WI38 (cell line): ENCODE measurements at regions not wholly inside any gene's neighbourhood (a gene's known extent, or its start where the extent isn't known, plus 50 kb on each side); places are given as distances from the start of the nearest gene placed in this dataset.

Experiments used
- H3K4me3 ChIP-seq: 2 replicates; pipeline ENCODE4 v1.5.1; 2011; ENCODE audit warnings: low read depth, mild to moderate bottlenecking, control low read depth, low read length
- TF ChIP-seq, protein P1 (sequence below): IDR thresholded peaks from 2 replicates; pipeline ENCODE4 v1.5.1; 2012; ENCODE audit warnings: low read depth, mild to moderate bottlenecking, control low read depth, low read length

DNA sequence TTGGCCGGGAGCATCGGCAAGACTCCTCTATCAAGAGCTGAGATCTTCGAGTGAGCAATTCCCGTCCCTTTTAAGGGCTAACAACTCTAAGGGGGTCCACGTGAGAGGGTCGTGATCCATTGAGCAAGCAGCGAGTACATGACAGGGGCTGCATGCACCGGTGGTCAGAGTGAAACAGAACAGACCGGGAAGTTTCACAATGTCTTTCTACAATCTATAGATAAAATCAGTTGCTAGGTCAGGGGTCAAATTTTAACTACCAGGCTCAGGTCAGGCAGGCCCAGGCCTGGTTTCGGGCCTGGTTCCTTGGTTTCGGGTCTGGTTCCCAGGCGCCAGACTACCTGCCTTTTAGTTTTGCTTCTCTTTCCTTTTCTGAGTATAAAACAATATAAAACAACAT is 160.1 kb downstream of the PTCHD1 start:
- H3K4me3 ChIP-seq: no peak overlapping the region
- TF ChIP-seq, protein P1, sequence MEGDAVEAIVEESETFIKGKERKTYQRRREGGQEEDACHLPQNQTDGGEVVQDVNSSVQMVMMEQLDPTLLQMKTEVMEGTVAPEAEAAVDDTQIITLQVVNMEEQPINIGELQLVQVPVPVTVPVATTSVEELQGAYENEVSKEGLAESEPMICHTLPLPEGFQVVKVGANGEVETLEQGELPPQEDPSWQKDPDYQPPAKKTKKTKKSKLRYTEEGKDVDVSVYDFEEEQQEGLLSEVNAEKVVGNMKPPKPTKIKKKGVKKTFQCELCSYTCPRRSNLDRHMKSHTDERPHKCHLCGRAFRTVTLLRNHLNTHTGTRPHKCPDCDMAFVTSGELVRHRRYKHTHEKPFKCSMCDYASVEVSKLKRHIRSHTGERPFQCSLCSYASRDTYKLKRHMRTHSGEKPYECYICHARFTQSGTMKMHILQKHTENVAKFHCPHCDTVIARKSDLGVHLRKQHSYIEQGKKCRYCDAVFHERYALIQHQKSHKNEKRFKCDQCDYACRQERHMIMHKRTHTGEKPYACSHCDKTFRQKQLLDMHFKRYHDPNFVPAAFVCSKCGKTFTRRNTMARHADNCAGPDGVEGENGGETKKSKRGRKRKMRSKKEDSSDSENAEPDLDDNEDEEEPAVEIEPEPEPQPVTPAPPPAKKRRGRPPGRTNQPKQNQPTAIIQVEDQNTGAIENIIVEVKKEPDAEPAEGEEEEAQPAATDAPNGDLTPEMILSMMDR: no peak

DNA sequence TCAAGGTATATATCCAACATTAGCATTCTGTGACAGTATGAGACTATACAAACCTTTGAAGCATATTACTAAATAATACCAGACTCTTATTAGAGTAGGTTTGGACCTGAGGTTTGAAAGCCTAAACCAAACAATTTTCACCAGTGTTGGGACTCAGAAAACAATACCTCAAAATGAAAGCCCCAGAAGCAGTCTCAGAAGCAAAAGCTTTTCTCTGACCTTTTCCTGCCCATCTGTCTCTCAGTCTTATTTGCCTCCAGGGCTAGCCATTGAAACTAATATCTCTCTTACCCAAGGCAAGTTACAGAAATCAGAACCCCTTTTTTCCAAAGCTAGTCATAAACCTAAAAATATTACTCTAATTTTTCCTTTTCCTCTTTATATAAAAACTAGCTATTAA is 163.3 kb downstream of the PTCHD1 start:
- TF ChIP-seq, protein P1: no peak
- no peak overlapping the region for H3K4me3 ChIP-seq

DNA sequence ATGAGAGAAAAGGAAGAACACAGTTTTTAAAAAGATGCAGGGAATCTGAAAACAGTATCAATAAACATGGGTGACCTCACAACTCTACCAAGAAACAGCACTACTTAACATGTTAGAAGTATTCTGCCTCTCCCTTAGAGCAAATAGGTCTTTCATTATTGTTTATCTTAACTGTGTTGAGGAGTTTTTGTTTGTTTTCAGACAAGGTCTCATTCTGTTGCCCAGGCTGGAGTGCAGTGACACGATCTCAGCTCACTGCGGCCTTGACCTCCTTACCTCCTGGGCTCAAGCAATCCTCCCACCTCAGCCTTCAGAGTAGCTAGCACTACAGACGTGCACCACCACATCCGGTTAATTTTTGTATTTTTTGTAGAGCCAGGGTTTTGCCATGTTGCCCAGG is 165.3 kb upstream of the PRDX4 start:
- TF ChIP-seq, protein P1: no peak
- no peak overlapping the region for H3K4me3 ChIP-seq

DNA sequence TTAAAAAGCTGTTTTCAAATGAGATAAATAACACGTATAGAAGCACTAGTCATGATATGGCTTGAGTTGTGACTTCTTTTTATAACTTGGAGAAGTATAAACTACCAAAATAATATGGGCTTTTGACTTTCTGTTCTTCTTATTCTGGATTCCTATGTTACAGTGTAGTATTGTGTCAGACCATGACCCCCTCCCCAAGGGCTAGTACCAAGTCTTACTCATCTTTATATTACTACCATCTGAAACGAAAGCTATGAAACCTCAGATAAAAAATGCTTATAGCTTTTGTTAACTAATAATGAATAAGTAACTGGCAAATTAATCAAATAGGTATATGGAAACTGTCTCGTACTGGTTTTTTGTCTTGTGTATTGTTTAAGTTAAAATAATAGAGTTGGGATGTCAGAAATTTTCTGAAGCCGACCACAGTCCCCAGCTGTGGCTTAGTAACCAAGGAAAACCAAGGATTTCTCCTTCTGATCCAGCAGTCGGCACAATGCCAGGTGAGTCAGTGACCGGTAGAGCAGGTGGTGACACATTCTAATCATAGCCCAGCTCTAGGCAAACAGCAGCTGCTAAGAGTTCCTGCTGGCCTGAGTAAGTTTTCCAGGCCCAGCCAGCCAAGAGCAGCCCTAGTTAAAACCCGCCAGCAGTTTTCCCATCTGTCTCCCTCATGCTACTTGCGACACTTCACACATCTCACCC is 163.3 kb upstream of the PRDX4 start:
- no peak overlapping the region for H3K4me3 ChIP-seq
- TF ChIP-seq, protein P1: no peak

DNA sequence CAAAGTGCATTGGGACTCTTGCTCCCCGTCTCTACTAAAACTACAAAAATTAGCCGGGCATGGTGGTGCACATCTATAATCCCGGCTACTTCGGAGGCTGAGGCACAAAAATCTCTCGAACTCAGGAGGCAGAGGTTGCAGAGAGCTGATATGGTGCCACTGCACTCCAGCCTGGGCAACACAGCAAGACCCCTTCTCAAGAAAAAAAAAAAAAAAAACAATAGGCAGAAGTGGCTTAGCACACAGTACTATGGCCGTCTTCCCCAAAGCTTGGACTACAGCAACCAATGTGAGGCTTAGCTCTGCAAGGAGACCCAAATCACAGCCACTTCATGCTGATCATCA is 162.8 kb upstream of the PRDX4 start:
- TF ChIP-seq, protein P1: no peak
- no peak overlapping the region for H3K4me3 ChIP-seq

DNA sequence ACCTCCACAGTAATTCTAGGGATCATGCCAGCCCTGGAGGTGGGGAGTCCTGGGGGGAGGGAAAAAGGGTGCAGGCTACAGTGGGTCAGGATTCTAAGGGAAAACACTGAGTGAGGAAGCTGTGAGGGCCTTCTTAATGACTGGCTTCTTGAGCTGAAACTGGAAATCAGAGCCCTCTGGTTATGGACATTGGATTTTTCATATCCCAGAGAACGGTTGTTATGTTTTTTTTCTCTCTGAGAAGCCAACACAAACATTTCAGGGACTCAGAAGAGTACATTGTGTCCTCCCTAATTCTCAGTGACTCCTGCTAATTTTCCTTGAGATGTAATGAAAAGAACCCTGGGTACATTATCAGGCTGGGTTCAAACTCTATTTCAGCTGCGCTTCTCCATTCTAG is 162.4 kb upstream of the PRDX4 start:
- H3K4me3 ChIP-seq: no peak overlapping the region
- TF ChIP-seq, protein P1: no peak

DNA sequence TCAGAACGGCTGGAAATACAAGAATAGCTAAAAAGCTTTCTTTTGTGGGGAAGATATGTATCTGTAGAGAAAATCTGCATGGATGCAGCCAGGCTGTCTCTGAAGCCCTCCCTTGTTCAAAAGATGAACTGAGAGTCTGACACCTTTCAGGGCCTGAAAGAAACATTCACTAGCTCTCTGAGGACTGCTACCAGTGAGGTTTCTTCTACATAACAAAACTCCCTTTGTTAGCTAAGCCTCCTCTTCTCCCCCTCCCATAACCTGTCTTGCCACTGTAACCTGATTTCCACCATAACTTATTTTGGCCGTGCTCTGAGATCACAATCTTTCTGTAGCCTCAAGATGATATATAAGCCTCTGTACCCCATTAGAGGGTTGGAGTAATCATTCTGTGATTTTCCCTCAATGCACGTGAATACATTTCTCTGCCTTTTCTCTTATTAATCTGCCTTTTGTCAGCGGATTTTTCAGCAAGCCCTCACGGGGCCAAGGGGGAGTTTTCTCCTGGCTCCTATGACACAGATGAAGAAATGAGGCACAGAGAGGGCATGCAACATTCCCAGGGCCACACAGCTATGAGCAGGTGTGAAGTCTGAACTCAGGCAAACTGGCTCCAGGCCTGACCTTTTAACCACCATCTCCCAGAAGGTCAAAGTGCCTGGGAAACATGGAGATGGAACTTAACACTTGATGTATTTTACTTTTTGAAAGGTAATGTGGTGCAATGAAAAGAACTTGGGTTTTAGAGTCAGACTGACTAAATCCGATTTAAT is 161.6 kb upstream of the PRDX4 start:
- H3K4me3 ChIP-seq: no peak overlapping the region
- TF ChIP-seq, protein P1: no peak
